ENCODE measurements at regions not wholly inside any gene's neighbourhood (a gene's known extent, or its start where the extent isn't known, plus 50 kb on each side); places are given as distances from the start of the nearest gene placed in this dataset.

- H3K4me3 ChIP-seq (ENCODE audit: low read depth in 2 of 2, low read length in 1 of 2) = no peak overlapping the region
- 54% methylated on average over 9 of the region's 9 CpGs for WGBS (ENCODE audit: low lambda C conversion rate)
- no peak overlapping the region for H3K4me2 ChIP-seq
- H3K79me2 ChIP-seq (ENCODE audit: insufficient read depth) = no peaks in the 10 kb centered on the region
- TF ChIP-seq EZH2phosphoT487 (IDR thresholded peaks at IDR 0.05; ENCODE audit: borderline replicate concordance, low read depth) (no peak), GABPA (IDR thresholded peaks at IDR 0.05; ENCODE audit: low read depth) (no peak), FOXJ3 (CRISPR knock-in tag; IDR thresholded peaks at IDR 0.05) (no peak)
- no peaks in the 10 kb centered on the region for H3K36me3 ChIP-seq (replicated peaks in 1 of 2; ENCODE audit: control insufficient read depth in 1 of 2, insufficient read depth in 2 of 2, low read length in 1 of 2)
- H3K27me3 ChIP-seq (ENCODE audit: insufficient read depth) = no peaks in the 10 kb centered on the region
- no peak overlapping the region for H3K9ac ChIP-seq
- H3K9me3 ChIP-seq = no peaks in the 10 kb centered on the region
- H3K4me1 ChIP-seq (ENCODE audit: control insufficient read depth in 1 of 2, insufficient read depth in 2 of 2, low read depth in 1 of 2, low read length in 1 of 2) = no peaks in the 10 kb centered on the region; a peak in 1 of 4 replicates
- DNase-seq = no peak
- CTCF ChIA-PET = interaction anchor here (1.2 to 1.3 kb wide), 2 partner anchors 59 to 602 kb away, joined by 3 to 4 read pairs; no protein-coding TSS in a partner anchor
- no peaks in the 10 kb centered on the region for H3K9me2 ChIP-seq
- H4K20me1 ChIP-seq (ENCODE audit: insufficient read depth) = no peaks in the 10 kb centered on the region
- H3F3A ChIP-seq (replicated peaks; ENCODE audit: insufficient read depth) = no peaks in the 10 kb centered on the region
- POLR2A ChIA-PET = no interaction called here
- H3K27ac ChIP-seq (ENCODE audit: low read depth in 2 of 2, low read length in 1 of 2) = no peak overlapping the region
- no peak overlapping the region for H2AFZ ChIP-seq (ENCODE audit: low read depth)
Measured at GRCh38 chr12:94704452-94705306, 54.3 kb upstream of the TMCC3 start.

GRCh38 chr12:94702696-94703095 is 52.3 kb upstream of the TMCC3 start:
- DNase-seq = no peak
- Histone ChIP-seq H3K9ac (no peak overlapping the region), H4K20me1 (ENCODE audit: insufficient read depth) (no peaks in the 10 kb centered on the region), H3K79me2 (ENCODE audit: insufficient read depth) (no peaks in the 10 kb centered on the region), H3F3A (replicated peaks; ENCODE audit: insufficient read depth) (no peaks in the 10 kb centered on the region), H3K4me2 (no peak overlapping the region), H3K27ac (ENCODE audit: low read depth in 2 of 2, low read length in 1 of 2) (no peak overlapping the region), H3K36me3 (replicated peaks in 1 of 2; ENCODE audit: control insufficient read depth in 1 of 2, insufficient read depth in 2 of 2, low read length in 1 of 2) (no peaks in the 10 kb centered on the region), H3K9me2 (no peaks in the 10 kb centered on the region), H3K27me3 (ENCODE audit: insufficient read depth) (no peaks in the 10 kb centered on the region), H3K4me3 (ENCODE audit: low read depth in 2 of 2, low read length in 1 of 2) (no peak overlapping the region), H3K9me3 (no peaks in the 10 kb centered on the region), H3K4me1 (ENCODE audit: control insufficient read depth in 1 of 2, insufficient read depth in 2 of 2, low read depth in 1 of 2, low read length in 1 of 2) (no peaks in the 10 kb centered on the region; a peak in 1 of 4 replicates), H2AFZ (ENCODE audit: low read depth) (no peak overlapping the region)
- POLR2A ChIA-PET = no interaction called here
- no peak for TF ChIP-seq SIN3A (IDR thresholded peaks at IDR 0.05; ENCODE audit: borderline replicate concordance, low read depth, low read length)
- no peak for TF ChIP-seq CTCF (IDR thresholded peaks at IDR 0.05)
- TF ChIP-seq RCOR1 (IDR thresholded peaks at IDR 0.05; ENCODE audit: low read length) = no peak
- TF ChIP-seq RFX5 (IDR thresholded peaks at IDR 0.05; ENCODE audit: low read length) = no peak
- TF ChIP-seq IRF3 (IDR thresholded peaks at IDR 0.05; ENCODE audit: low read depth, low read length) = no peak
- no peak for TF ChIP-seq MXI1 (IDR thresholded peaks at IDR 0.05; ENCODE audit: low read depth, low read length)
- TF ChIP-seq SMC3 (IDR thresholded peaks at IDR 0.05; ENCODE audit: low read depth, low read length) = no peak
- TF ChIP-seq GATA2 (CRISPR knock-in tag; IDR thresholded peaks at IDR 0.05) = no peak
- TF ChIP-seq FOXM1 (IDR thresholded peaks at IDR 0.05; ENCODE audit: low read depth) = no peak
- no peak for TF ChIP-seq USF2 (IDR thresholded peaks at IDR 0.05; ENCODE audit: borderline replicate concordance, low read depth, low read length)
- TF ChIP-seq NRF1 (IDR thresholded peaks at IDR 0.05; ENCODE audit: low read depth, low read length) = no peak
- no peak for TF ChIP-seq FOXJ3 (CRISPR knock-in tag; IDR thresholded peaks at IDR 0.05)
- 61% methylated on average over 4 of the region's 4 CpGs for WGBS (ENCODE audit: low lambda C conversion rate)
- CTCF ChIA-PET = no interaction called here

Data from SK-N-SH (cell line).